Hematopoietic multipotent progenitor cell treated with erythropoietin and hydrocortisone succinate and interleukin-3 and kit ligand, for 6 days (in vitro differentiated cells): ENCODE measurements at regions not wholly inside any gene's neighbourhood (a gene's known extent, or its start where the extent isn't known, plus 50 kb on each side); places are given as distances from the start of the nearest gene placed in this dataset.

Experiments used
- DNase-seq: peaks from one replicate; pipeline ENCODE4 v3.0.0-alpha.2; 2015

GRCh38 chr18:72692086-72692485 is 147.9 kb upstream of the CBLN2 start:
- DNase-seq = no peak

DNA sequence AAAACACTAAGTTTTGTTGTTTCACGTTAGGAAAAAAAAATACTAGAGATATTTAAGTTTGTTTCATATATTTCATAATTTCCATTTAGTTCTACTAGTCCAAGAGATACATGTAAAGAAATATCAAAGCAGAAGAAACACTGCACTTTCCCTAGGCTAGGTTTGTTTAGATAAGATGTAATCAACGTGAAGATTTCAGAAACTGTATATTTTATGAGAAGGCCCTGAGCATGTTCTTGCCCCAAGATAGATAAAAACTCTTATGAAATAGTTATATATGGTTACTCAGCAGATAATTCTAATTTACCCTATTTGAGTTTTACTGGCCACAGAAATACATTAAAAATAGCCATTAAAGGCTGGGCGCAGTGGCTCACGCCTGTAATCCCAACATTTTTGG is 143.6 kb upstream of the CBLN2 start:
- no peak for DNase-seq

DNA sequence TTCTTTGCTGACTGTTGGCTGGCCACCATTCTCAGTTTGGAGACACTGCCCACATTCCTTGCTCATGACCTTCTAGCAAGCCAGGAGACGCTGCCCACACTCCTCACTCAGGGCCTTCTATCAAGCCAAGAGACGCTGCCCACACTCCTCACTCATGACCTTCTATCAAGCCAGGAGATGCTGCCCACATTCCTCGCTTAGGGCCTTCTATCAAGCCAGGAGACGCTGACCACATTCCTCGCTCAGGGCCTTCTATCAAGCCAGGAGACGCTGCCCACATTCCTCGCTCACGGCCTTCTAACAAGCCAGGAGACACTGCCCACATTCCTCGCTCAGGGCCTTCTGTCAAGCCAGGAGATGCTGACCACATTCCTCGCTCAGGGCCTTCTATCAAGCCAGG is 131.3 kb upstream of the CBLN2 start:
- DNase-seq = no peak

DNA sequence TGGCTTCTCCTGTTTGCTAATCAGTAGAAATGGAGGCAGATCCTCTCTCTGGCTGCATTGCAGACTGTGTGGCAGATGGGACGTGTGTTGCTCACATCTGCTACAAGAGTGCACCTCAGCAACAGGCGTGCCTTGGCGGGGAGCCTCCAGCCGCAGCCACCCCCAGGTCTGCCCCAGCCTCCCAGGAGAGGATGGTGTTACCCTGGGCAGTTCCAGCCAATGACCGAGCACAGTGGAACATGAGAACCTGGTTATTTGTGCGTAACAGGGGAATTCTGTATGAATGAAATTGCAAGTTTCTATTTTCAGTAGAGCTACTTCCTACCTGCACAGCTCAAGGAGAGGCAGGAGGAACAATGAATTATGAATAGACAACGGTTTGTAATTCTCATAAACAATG is 130.6 kb upstream of the CBLN2 start:
- DNase-seq = no peak

DNA sequence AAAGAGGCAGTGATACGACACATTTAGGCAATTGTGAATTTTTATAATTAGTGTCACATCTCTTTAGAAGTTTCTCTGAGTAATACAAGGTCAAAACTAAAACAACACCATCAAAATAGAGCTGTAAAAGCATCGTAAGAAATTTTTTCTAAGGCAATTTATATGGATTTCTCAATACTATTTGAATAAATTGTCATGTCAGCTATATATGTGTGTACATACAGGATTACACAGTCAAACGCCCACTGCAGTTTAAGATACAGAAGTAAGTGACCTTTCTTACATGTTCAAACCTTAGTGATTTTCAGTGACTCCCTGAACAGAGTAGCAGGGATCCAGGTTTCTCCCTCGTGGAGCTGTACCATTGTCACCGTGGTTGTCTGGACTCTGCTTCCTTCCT is 129.1 kb upstream of the CBLN2 start:
- no peak for DNase-seq

- peak; percentile 60 for DNase-seq
Measured at GRCh38 chr18:72672364-72673184, 128.4 kb upstream of the CBLN2 start.

GRCh38 chr18:72667932-72668331 is 123.8 kb upstream of the CBLN2 start:
- no peak for DNase-seq

DNA sequence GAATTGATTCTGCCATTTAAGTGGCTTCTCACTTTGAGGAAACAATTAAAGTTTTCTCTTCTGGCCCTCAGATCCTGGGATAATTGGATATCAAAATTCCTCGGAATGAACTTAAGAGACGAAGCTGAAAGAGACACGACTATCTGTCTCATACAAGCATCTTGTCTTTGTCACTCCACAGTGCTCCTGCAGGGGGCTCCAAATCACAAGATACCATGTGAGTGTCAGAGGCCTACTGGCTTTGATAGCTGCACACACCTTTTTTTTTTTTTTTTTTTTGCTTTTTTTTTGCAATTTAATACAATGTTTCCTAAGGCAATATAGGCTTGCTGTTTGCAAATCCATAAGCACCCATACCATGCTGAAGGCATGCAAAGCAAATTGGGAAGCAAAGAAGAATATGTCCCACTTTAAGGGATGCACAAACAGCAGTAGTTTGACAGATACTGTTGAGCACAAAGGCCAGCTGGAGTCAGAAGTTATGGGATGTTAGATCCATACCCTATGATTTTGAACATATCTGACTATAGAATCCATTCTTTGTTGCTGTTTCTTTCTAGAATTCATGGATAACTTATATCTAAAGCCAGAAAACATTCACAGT is 109.0 kb upstream of the CBLN2 start:
- peak; percentile 66 for DNase-seq

DNA sequence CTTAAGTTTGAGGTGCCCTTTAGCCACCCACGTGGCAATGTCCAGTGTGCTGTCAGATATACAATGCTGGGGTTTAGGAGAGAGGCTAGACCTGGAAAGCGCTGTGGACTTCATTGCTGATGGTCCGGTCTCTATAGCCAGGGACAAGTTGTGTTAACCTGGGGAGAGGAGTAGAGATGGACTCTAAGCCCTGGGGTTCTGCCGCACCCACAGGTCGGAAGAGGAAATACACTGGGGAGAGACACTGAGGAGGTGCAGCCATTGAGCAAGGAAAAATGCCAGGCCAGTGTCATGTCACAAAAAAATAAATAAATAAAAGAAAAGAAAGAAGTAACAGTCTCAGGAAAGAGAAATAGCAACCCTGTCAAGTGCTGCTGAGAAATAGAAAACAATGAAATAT is 106.9 kb upstream of the CBLN2 start:
- no peak for DNase-seq

DNA sequence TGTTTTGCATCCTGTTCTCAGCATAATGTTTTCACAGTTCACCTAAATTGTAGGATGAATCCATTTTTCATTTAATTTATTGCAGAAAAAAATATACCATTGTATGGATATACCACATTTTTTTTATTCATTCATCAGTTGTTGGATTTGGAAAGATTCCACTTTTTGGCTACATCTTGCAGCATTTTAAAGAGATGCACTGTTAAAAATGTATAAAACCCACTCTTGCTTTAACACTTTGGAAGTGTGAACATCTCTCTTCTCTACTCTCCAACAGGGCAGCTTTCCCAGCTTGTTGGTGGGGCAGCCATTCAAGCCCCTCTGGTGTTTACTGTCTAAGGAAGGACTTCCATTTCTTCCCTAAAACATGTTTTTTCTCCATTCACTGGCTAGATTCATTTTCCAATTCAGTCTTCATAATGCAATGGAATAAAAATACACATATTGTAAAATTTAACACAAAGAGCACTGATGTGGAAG is 104.4 kb upstream of the CBLN2 start:
- no peak for DNase-seq

- DNase-seq = no peak
Measured at GRCh38 chr18:72648079-72648478, 103.9 kb upstream of the CBLN2 start.

DNA sequence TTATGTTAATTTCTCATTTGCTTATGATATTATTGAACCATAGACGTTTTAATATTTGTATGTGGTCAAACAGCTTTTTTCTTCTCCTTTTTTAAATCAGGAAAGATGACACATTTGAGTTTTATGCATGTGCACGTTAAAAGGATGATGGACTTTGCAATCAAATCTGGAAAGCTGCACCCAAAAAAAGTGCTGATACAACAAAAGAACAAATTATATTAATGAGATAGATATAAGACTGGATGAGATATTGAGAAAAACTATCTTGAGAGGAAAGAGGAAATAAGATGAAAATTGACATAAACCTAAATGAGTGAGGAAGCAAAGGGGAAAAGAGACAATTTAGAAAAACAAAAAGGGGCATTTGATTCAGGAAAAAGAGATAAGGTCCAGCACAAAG is 96.4 kb upstream of the CBLN2 start:
- no peak for DNase-seq

GRCh38 chr18:72638376-72638775 is 94.2 kb upstream of the CBLN2 start:
- no peak for DNase-seq

DNA sequence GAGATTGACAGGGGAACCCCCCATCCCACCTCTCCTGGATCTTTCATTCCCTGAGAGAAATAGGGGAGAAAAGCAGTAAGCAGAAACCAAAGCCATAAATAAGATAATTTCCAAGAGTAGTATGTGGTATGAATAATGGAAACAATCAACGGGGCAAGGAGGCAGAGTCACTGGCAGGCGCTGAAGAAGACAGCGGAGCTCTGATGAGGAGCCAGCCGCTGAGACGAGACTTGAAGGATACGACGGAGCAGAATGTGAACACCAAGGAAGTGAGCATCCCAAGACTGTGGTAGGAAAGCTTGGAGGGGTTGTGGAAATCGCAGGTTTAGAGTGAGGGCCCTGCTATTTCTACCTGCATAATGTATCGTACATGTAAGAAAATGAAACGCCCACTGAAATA is 93.6 kb upstream of the CBLN2 start:
- DNase-seq = no peak

DNA sequence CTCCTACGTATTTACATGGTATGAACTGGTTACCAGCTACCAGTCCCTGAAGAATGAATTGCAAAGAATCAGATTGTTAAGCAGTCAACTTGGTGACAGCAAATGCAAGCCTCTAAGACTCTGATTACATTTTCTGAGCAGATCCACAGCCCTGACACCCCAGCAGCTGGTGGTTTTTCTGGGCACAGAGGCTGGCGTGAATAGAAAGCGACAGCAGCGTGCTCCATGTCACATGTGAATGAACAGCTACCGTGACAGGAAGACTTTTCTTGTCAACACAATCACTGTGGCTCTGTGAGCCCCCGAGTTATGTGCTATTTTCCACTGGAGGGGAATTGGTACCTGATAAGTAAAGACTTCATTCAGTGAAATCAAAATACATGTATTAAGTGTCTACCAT is 93.2 kb upstream of the CBLN2 start:
- DNase-seq = no peak

DNA sequence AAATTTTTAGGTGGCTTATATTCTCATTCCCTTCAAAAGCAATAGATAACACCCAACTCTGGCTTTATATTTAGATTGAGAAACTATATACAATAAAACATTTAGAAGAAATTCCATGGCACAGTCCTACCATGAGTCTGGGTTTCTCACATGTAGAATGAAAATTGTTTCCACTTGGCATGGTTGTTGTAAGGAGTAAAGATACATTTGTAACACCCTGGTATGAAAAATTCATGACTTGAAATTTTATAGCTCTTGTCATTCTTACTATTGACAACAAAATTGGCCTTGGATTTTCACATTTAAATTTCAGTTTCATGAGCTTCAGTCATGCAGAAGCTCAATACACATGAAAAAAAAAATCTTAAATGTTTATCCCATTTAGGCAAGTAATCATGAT is 92.5 kb upstream of the CBLN2 start:
- DNase-seq = no peak

DNA sequence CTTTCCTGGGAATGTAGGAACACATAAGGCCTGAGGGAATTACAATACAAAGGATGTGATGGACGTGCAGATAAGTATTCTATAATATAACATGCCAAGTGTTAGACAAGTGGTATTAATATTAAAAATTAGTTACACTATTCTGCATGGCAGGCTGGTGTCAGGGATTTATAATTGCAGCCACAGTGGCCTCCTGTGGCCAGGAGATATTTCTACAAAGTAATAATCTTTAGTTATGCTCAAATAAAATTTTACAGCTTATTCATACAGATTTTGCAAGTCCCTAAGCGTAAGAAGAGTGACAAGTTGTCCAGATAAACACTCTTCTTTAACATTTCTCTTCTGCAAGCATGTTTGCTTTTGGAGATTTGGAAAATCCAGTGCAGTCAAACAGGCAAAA is 90.4 kb upstream of the CBLN2 start:
- DNase-seq = no peak

DNA sequence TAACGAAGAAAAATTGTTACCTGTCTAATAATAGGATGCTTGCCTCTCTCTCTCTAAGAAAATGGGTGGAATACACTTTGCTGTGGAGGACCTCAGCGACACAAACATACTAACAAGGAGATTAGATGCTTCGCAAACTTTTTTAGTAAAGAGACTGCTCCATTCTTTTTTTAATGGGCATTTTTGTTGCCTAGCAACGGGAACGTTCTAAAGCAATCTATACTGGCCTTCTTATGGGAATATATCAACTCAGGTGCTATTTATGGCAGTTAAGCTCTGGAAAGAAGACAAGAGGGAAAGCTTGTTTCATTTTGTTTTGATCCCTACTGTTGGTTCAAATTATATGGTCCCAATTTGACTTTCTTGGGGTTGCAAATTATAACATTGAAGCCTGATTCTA is 86.8 kb upstream of the CBLN2 start:
- no peak for DNase-seq

GRCh38 chr18:72623444-72623843 is 79.3 kb upstream of the CBLN2 start:
- no peak for DNase-seq

DNA sequence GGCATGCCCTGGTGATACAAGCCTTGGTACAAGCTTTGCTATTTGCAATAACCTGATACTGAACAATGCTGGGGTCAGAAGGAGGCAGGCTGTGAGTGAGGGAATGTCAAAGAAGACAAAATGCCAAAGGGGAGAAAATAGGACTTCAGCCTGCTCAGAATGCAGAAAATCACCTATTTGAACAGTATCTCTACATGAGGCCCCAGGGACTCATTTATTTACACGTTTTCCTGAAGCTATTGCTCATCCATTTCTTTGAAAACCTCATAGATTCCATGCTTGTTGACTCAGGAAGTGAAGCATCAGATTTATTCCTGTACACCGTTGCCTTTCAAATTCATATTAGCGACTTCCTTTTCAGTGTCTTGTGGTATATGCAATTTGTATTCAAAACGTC is 69.4 kb upstream of the CBLN2 start:
- no peak for DNase-seq

DNA sequence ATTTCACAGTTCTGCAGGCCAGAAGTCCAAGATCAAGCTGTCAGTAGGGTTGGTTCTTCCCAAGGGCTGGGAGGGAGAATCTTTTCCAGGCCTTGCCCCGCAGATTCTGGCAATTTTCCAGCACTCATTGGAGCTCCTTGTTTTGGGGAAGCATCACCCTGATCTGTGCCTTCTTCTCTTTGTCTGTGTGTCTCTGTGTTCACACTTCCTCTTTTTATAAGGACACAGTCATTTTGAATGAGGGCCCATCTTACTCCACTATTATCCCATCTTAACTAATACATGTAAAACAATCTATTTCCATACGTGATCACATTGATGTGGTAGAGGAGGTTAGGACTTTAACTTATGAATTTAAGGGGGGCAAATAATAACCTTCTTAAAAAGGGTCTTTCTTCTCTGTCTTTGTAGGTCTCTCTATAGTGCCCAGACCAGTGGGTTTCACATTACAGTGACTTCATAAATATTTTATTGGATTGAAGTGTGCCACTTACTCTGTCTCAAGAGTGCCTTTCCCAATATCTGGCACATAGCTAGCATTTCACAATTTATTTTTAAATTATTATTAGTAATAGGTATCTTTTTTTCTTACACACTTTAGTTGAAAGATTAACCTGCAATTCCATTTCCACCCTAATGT is 68.9 kb upstream of the CBLN2 start:
- DNase-seq = no peak

- DNase-seq = no peak
Measured at GRCh38 chr18:72605376-72605775, 61.2 kb upstream of the CBLN2 start.

DNA sequence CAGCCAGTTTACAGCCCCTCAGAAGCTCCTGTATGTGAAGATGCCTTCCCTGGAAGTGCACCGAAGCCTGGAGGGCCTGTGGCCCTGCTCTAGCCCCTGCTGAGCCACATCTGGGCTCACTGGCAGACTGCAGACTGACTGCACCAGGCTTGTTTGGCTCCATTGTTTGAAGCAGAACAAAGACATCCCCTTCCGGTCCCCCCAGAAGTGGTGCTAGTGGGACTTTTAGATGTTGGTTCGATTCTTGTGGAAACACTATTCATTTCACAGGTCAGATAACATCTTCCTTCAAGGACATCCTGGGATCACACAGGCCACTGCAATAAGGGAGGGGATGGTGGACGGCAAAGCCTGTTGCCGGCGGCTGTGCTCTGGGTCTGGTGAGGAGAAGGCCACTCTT is 57.8 kb upstream of the CBLN2 start:
- DNase-seq = no peak

DNA sequence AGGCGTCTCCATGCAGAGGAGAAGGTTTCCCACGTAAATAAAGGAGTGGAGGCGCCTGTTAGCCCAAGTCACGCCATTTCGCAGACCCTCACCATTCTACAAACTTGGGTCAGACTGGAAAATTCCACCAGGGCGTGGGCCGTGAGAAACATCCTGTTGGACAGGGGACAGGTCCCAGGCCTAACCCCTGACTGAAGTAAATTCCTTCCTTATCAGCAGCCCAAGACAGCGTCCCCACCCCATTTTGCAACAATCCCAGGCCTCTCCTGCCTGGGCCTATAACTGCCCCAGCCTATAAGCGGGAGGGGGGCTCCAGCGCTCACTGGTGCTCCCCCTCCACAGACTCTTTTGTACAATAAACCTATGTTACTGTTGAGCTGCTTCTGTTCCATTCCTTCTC is 57.3 kb upstream of the CBLN2 start:
- DNase-seq = no peak
